ENCODE measurements at regions not wholly inside any gene's neighbourhood (a gene's known extent, or its start where the extent isn't known, plus 50 kb on each side); places are given as distances from the start of the nearest gene placed in this dataset.

DNA sequence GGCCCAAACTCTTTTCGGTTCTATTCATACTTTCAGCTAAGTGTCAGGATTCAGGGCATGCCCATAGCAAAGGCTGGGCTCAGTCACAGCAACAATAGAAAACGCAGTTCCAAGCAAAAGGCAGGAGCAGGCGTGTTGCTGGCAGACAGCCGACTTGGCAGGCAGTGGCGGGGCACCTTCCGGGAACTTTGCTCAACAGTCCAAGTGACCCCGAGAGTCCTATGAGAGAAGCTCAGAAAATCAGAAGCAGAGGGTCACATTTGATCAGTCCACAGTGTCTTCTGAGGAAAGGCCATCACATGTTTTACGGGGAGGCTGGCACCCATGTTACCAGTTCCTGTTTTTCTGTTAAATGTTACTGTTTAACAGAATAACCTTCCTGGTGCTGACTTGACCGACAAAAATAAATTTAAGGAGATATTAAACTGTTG is 115.0 kb downstream of the DACT1 start:
- no peak for TF ChIP-seq ZFP3 (CRISPR knock-in tag; IDR thresholded peaks at IDR 0.05)
- TF ChIP-seq, protein P1, sequence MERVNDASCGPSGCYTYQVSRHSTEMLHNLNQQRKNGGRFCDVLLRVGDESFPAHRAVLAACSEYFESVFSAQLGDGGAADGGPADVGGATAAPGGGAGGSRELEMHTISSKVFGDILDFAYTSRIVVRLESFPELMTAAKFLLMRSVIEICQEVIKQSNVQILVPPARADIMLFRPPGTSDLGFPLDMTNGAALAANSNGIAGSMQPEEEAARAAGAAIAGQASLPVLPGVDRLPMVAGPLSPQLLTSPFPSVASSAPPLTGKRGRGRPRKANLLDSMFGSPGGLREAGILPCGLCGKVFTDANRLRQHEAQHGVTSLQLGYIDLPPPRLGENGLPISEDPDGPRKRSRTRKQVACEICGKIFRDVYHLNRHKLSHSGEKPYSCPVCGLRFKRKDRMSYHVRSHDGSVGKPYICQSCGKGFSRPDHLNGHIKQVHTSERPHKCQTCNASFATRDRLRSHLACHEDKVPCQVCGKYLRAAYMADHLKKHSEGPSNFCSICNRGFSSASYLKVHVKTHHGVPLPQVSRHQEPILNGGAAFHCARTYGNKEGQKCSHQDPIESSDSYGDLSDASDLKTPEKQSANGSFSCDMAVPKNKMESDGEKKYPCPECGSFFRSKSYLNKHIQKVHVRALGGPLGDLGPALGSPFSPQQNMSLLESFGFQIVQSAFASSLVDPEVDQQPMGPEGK (CRISPR knock-in tag; IDR thresholded peaks at IDR 0.05; ENCODE audit: borderline replicate concordance) = no peak
- TF ChIP-seq, protein P2, sequence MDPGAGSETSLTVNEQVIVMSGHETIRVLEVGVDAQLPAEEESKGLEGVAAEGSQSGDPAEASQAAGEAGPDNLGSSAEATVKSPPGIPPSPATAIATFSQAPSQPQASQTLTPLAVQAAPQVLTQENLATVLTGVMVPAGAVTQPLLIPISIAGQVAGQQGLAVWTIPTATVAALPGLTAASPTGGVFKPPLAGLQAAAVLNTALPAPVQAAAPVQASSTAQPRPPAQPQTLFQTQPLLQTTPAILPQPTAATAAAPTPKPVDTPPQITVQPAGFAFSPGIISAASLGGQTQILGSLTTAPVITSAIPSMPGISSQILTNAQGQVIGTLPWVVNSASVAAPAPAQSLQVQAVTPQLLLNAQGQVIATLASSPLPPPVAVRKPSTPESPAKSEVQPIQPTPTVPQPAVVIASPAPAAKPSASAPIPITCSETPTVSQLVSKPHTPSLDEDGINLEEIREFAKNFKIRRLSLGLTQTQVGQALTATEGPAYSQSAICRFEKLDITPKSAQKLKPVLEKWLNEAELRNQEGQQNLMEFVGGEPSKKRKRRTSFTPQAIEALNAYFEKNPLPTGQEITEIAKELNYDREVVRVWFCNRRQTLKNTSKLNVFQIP (CRISPR knock-in tag; IDR thresholded peaks at IDR 0.05; ENCODE audit: borderline replicate concordance, low read depth) = no peak
- no peak for TF ChIP-seq ZNF565 (CRISPR knock-in tag; conservative IDR thresholded peaks at IDR 0.05; ENCODE audit: low read depth)
- no peak for TF ChIP-seq ZNF70 (CRISPR knock-in tag; IDR thresholded peaks at IDR 0.05)
- TF ChIP-seq RARB (CRISPR knock-in tag; IDR thresholded peaks at IDR 0.05) = no peak
- no peak for TF ChIP-seq PPARA (CRISPR knock-in tag; IDR thresholded peaks at IDR 0.05; ENCODE audit: borderline replicate concordance)
- no peak for TF ChIP-seq ARNTL (CRISPR knock-in tag; IDR thresholded peaks at IDR 0.05; ENCODE audit: borderline replicate concordance, low read depth)
- TF ChIP-seq SNAI2 (CRISPR knock-in tag; IDR thresholded peaks at IDR 0.05) = no peak
- TF ChIP-seq ZFP30 (CRISPR knock-in tag; IDR thresholded peaks at IDR 0.05) = no peak
